Stimulated activated CD8-positive, alpha-beta memory T cell treated with anti-CD3 and anti-CD28 coated beads, Interleukin-7, amount 100 ng/mL, for 24 hours (primary cell): ENCODE measurements at regions not wholly inside any gene's neighbourhood (a gene's known extent, or its start where the extent isn't known, plus 50 kb on each side); places are given as distances from the start of the nearest gene placed in this dataset.
A peak's percentile ranks its signal among the peaks of the same experiment; 100 is the strongest.

Experiments used
- DNase-seq: peaks from one replicate; pipeline ENCODE4 v3.0.0-alpha.2; 2020; ENCODE audit warnings: low read depth

GRCh38 chr16:79370736-79371135 is 229.8 kb downstream of the MAF start:
- no peak for DNase-seq

DNA sequence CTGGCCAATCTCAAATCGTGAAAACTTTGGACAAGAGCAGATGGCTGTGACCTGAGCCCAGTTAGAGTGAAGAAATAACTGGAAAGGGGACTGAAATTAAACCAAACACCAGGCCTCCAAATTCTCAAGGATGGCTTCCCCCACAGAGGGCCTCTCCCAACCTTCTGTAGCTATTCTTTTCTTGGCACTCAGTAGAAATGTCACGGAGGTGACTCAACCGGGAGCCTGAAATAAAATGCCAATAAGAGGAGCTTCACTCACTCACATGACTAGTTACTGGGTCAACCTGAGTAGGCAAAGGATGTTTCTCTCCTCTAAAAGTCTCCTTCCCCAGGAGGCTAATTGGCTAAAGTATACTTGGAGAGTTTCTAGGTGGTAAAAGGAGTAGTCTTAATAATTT is 230.7 kb downstream of the MAF start:
- no peak for DNase-seq

DNA sequence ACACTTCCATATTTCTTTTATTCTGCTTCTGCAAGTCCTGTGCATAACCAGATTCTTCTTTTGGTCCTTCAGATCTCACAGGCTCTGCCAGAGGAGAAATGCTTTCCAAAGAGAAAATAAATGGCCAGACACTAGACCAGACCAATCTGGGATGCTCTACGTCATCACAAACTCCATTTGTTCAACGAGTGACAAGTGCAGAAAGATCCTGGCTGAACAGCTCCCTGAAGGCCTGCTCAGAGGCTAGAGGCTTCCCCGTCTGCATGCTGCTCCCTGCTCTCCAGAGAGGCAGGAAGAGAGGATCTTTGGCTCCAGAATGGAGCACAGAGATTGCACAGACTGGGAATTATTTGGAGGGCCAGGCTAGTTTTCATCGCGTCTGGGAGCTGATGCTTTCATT is 232.7 kb downstream of the MAF start:
- DNase-seq: no peak

- no peak for DNase-seq
Observed at GRCh38 chr16:79366635-79367034, 233.9 kb downstream of the MAF start.

DNA sequence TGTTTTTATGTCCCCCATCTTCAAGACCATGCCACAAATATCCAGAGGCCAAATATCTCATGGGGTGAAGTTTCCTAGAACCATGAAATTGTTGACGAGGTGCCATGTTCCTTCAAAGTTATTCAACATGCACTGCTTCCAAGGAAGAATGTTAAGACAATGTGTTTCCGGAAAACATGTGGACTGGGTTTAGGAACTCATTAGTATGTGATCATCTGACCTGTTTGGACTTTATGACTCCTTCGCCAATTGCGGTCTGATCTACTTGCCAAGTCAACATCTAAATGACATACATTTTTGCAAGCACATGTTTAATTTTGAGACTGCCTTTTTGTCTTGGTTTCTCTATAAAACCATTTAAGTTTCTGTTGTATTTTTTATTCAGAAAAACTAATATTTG is 234.8 kb downstream of the MAF start:
- no peak for DNase-seq

GRCh38 chr16:79363484-79363883 is 237.1 kb downstream of the MAF start:
- no peak for DNase-seq

DNA sequence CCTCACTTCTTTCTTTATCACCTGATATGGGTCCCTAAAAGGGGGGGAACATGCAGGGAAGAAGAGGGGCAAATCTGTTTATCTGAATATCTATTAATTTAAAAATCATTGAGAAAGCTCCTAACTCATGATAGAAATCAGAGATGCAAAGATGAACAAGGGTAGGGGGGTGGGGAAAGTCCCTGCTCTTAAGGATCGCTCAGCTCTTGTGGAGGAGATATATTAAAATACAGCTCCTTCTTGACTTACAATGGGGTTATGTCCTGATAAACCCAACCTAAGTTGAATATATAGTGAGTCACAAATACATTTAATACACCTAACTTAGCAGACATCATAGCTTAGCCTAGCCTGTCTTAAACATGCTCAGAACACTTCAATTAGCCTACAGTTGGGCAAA is 237.5 kb downstream of the MAF start:
- DNase-seq: no peak

- DNase-seq: no peak
Observed at GRCh38 chr16:79362300-79362970, 238.1 kb downstream of the MAF start.

- no peak for DNase-seq
Observed at GRCh38 chr16:79361132-79361751, 239.3 kb downstream of the MAF start.

DNA sequence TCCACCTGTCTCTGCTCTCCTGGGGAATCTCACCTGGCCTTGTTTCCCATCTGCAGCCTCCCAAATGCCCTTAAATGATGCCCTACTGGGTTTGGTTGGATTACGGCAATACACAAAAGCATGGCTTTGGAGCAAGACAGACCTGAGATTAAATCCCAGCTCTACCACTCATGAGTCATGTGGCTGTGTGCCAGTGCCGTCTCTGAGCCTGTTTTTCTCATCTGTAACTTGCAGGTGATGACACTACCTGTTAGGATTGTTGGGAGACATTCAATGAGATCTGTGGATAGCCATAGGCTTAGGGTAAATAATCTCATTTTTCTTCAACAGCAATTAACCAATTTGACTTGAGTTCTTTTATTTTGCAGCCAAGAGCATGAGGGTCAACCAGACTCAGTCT is 240.3 kb downstream of the MAF start:
- no peak for DNase-seq

DNA sequence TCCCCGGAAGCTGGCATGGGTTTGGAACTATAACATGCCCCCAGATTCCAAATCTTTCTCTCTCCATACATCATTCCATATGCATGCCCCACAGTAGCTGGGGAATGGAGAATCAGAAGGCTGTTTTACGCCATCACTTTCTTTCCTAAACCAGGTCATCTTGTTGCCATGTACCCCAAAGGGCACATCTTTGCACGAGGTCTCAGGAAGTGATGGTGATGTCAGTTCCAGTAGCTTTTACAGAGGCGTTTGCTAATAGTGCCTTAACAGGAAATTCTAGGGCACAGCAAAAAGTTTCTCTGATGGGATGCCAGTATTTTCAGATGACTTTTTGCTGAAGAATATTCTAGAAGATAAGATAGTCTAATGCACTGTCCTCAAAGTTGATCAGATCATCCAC is 241.5 kb downstream of the MAF start:
- no peak for DNase-seq

DNA sequence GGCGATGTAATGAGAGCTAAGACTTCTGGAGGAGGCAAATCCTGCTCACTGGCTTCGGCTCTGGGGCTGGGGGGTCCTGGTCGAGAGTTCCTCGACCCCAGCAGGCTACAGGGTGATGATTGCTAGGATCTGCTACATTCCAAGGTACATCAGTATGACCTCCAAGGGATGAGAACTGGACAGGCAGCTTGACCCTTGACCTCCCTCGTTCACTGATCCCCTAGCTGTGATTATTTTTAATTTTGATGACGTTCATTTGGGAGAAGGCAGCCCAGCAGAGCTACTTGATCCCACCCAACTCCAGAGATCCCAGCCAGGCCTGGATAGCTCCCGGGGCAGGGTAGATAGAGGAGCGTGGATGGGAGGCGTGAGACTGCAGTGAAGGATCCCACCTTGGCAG is 242.3 kb downstream of the MAF start:
- DNase-seq: no peak

DNA sequence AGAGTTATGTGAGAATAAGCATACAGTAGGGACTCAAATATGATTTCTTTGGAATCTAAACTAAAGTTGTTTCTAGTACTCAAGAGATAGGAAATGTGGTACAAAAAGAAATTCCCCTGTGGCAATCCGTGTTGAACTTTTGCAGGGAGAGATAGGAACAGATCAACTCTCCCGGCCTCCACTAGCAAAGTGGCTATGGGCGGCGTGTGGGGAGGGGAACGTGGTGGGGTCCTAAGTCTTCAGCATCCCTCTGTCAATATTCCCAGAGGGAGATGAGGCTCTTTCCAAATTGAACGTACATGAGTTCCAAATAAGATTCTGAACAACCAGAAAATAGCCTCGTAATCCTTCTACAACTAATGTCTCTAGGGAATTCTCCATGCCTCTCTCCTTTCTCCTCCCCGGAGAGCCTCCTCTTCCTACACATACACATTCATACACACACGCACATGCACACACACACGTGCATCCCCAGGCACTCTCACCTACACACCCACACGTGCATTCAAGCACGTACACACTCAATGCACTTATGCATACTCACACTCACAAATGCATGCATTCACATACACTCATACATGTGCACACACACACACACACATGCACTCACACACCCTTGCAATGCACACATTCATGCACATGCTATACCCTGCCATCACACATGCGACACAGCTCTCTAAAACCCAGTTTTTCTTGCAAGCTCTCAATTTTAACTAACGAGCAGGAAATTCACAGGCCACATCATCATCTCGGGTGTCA is 244.8 kb downstream of the MAF start:
- DNase-seq: no peak

GRCh38 chr16:79351927-79352326 is 248.6 kb downstream of the MAF start:
- DNase-seq: no peak

DNA sequence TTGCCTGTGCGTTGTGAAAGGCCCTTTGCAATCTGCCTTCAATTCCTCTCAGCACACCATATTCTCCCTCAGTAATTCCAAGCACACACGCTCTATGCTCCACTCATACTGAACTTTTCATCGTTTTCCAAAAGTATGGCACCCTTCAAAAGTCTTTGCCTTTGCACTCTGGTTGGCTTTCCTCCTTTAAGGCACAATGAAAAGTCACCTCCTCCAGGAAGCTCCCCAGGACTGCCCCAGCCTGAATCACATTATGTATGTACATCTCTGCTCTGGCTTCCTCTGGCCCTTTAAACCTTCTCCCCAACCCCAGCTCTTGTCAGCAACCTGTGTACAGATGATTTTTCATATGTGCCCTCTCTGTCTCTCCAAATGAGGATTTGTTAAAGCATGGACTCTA is 250.7 kb downstream of the MAF start:
- no peak for DNase-seq

GRCh38 chr16:79348521-79349306 is 251.8 kb downstream of the MAF start:
- no peak for DNase-seq

DNA sequence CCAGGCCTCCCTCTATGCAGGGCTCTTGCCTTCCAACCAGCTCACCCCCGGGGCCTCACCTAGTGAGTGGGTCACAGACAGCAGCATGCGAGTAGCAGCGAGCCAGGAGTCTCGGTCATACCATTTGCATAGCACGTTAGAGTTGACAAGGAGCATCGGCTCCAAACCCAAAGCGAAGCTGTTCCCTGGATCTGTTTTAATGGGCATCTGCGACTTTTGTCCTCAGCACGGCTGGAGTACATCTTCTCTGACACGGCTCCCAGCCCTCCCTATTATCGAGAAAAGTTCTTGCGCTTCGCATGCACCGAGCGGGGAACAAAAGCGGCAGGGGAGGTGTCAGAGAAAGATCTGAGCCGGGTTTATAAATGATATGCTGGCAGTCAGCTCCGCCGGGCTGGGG is 253.3 kb downstream of the MAF start:
- DNase-seq: no peak

DNA sequence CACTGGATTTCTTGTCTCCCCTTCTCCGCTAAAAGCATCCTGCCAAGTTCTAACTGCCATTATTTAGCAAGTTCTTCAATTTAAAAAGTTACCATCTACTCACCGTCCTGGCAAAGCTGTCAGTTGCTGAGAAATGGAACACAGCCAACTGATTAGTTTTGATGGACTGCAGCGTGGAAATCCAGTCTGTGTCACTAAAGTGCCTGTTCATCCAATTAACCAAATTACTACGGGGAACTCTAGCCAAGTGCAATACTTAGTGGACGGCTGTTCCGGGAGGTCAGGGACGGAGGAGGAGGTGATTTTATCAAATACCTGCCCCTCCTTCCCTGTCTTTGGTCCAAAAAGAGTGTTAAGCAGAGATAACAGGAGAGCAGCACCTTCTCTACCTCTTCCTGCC is 260.7 kb downstream of the MAF start:
- no peak for DNase-seq

DNA sequence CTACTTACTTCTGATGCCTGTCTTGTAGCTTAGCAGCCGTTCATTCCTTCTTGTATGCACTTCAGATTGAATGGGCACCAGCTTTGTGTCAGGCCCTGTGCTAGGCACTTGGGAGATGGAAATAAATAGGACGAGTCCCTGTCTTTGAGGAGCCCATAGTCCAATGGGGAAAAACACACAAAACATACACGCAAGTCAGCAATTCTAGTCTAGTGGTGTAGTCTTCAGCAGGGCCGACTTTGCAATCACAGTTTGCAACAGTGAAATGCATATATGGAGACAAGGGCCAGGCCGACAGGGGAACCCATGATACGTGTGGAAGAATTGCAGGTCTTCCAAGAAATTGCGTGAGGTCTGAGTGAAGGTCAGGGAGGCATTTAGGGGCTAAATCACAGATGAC is 262.6 kb downstream of the MAF start:
- DNase-seq: no peak

- no peak for DNase-seq
Observed at GRCh38 chr16:79336437-79337229, 263.9 kb downstream of the MAF start.

GRCh38 chr16:79334127-79334526 is 266.4 kb downstream of the MAF start:
- peak; percentile 12 for DNase-seq

DNA sequence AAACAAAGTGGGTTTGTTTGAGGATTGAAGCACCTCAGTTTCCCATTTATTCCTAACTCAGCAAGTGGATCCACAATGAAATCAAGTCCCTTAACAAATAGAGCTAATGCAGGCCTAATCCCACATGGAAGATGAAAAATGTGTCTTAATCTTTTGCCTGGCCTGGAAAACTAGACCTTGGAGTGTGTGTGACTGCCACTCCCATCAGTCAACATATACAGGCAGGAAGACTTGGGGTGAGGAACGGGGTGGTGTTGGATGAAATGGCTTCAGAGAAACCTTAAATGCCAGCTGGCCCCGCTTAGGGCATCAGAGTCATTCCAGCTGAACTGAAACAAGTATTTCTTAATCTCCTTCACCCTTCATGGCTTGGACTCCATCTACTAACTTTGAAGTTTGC is 269.5 kb downstream of the MAF start:
- no peak for DNase-seq
